ENCODE measurements at regions not wholly inside any gene's neighbourhood (a gene's known extent, or its start where the extent isn't known, plus 50 kb on each side); places are given as distances from the start of the nearest gene placed in this dataset.
"Not testable (repeated sequence)": the region's sequence is repeated elsewhere in the genome, so short reads cannot be mapped to it uniquely, and the experiment has no call there.

DNA sequence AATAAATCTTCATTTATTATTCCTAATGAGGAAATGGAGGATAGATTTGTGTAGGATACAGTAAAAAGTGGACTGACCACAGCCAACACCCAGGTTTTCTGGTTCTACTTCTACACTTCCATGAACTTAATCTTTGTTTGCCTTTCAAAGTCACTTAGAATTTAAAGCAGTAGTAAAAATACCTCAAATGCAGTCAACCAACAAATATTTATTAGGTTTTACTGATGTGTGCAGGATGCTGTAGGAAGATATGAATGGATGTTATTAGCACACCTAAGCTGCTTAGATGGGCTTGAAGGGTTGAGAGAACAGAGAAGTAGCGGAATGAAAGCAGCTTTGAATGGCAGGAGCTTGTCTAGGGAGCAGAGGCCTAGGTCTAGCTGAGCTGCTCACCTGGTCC, 201.1 kb downstream of the PALM2AKAP2 start:
- DNase-seq = no peak

DNA sequence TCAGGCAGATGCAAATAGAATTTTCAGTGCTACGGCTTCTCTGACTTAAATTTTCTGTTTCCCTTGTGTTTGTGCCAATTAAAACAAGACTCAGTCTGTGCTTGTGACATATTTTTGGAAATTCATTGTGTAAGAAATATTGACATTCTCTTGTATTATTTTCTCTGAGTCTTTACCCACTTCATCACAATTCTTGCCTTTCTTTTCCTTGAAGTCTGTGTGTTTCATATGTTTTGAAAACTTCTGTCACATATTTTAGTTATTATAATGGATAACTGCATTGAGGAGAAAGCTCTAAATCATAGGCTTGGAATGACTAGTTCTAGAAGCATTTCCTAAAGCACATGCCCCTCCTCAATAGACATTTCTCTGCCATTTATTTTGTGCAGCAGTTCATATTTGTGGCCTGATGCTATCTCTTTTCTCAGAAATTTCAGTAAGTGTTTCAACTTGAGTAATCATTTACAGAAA, 206.6 kb downstream of the PALM2AKAP2 start:
- DNase-seq = no peak

DNA sequence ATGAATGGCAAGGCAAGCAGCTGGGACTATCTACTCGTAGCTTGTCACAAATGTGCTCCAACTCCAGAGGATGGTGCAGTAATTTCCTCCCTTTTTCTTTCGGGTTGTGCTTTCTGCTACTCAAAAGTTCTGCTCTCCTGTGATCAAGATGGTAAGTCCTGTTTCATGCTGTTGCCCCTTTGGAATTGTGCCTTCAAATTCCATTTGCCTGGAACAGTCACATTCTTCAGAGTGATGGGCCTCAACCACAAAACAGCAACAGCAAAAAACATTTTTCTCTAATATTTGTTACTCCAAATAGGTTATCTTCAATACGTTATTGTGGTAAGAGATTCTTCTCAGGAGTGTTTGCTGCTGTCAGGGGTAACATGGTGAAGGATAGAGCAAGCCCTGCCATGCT, 209.3 kb downstream of the PALM2AKAP2 start:
- DNase-seq = no peak

DNA sequence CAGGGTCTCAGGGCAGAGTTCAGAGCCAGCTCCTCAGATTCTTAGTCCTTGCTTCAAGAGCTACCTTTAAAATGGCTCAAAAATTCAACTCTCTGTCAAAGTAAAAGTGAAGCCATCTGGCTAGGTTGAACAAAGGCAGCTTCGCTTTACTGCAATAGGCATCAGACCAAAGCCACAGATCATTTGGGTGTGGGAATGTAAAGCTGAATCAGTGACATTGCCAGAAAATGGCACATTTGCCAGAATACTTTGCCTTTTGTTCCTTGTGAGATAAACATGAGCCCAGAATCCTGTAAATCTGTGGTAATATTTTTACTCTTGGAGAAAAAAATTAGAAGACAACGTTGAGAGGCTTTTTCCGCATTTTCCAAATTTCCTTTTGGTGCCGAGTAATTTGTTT, 210.5 kb downstream of the PALM2AKAP2 start:
- no peak for DNase-seq

DNA sequence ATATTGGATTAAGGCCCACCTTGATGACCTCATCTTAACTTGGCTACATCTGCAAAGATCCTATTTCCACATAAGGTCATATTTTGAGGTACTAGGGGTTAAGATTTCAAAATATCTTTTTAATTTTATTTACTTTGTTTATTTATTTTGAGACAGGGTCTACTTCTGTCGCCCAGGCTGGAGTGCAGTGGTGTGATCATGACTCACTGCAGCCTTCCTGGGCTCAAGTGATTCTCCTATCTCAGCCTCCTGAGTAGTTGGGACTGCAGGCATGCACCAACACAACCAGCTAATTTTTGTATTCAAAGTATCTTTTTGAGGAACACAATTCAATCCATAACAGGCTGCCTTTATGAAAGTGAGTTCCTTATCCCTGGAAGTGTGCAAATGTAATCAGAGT, 212.3 kb downstream of the PALM2AKAP2 start:
- no peak for DNase-seq

DNA sequence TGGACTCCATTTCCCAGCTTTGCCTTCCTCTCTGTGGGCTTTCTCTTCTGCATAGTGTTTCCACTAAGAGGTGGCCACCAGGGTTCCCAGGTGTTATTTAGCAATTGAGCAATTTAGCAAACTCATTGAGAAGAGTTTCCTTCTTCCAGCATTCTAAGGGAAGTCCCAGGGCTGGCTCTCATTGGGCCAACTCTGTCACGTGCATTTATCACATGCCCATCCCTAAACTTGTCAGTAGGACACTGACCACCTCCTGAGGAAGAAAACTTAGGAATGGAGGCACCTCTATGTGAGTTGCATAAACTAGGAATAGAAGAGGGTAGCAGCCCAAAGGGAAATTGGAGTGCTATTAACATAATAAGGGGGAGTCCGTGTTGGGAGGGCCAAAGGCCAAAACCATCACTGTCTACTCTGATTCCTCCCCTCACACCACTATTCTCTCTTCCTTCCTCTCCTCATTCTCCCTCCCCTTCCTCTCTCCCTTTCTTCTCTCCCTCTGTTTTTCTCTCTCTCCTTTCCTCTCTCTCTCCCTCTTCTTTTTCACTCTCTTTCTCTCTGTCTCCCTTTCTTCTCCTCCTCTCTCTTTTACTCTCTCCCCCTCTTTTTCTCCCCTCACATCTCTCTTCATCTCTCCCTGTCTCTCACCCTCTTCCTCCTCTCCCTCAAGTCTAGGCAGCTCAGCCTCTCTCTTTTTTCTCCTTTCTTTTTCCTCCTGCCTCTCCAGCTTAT, 213.4 kb downstream of the PALM2AKAP2 start:
- no peak for DNase-seq

DNA sequence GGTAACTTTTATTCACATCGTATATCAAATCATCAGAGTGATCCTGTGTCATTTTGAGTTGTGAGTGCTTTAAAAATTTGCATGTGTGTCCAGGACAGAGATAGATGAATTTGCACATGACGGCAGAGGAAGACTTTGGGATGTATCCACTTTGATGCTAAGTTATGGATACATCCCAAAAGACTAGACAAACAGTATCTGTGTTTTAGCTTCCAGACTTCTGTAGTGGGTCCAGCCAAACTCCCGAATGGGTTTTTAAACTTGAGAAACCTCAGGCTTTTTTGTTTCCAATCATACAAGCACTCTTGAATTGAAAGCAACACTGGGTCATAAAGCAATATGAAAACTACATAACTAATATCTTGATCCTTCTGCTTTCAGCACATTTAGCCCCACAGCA, 213.8 kb downstream of the C9orf152 start:
- no peak for DNase-seq

DNA sequence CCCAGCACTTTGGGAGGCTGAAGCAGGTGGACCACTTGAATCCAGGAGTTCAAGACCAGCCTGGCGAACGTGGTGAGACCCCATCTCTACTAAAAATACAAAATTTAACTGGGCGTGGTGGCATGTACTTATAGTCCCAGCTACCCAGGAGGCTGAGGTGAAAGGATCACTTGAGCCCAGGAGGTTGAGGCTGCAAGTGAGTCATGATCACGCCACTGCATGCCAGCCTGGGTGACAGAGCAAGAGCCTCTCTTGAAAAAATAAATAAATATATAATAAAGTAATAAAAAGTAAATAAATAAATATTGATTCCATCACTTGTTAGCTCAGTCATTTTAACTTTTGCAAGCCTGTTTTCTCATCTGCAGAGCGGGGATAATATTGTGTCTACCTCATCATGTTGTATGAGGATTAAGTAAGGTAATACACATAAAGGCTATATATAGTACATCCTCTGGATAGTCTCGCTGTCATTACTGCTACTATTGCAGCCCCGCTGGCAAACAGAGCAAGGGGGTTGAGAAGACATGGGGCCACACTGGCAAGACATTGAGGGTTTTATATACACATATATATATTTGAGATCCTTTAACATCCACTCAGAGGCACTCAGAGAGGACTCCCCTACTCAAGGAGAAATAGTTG, 210.9 kb downstream of the C9orf152 start:
- DNase-seq = no peak

DNA sequence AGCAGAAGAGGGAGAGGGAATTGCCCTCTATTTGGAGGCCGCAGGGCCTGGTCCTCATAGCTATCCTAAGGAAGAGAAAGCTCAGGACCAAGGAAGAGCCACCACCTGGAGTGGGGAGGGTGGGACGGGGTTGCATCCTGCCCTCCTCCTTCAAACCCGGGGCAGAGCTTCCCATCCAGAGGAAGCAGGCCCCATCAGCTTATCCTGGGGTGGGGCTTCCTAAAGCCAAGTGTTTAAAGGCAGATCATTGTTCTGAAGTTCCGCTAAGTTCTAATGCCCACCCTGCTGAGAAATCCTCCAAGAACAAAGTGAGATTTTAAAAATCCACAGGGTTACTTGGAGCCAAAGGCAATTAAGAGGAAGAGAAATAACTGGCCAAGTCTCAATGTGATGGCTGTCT, 210.3 kb downstream of the C9orf152 start:
- DNase-seq = no peak

DNA sequence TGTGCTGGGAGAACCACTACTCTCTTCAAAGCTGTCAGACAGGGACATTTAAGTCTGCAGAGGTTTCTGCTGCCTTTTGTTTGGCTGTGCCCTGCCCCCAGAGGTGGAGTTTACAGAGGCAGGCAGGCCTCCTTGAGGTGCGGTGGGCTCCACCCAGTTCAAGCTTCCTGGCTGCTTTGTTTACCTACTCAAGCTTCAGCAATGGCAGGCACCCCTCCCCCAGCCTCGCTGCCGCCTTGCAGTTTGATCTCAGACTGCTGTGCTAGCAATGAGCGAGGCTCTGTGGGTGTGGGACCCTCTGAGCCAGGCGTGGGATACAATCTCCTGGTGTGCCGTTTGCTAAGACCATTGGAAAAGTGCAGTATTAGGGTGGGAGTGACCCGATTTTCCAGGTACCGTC, 202.4 kb downstream of the C9orf152 start:
- not testable (repeated sequence) for DNase-seq

DNA sequence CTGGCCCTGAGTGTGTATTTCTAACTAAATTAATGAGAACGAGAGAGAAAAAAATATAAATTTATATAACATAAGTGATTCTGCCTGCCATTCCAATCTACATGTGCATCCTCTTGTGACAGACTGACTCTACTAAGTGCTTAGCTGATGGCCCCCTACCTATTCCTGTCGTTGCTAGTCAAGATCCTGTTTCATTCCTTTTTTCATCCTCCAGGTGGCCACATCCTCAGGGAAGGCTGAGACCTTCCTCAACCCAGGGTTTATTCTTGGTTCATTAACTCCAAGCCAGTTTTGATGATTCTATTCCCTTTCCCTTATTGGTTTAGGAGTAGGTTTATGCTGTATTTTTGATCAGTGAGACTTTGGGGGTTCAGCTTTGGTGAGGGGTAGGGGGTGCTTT, 201.3 kb downstream of the C9orf152 start:
- DNase-seq = no peak

DNA sequence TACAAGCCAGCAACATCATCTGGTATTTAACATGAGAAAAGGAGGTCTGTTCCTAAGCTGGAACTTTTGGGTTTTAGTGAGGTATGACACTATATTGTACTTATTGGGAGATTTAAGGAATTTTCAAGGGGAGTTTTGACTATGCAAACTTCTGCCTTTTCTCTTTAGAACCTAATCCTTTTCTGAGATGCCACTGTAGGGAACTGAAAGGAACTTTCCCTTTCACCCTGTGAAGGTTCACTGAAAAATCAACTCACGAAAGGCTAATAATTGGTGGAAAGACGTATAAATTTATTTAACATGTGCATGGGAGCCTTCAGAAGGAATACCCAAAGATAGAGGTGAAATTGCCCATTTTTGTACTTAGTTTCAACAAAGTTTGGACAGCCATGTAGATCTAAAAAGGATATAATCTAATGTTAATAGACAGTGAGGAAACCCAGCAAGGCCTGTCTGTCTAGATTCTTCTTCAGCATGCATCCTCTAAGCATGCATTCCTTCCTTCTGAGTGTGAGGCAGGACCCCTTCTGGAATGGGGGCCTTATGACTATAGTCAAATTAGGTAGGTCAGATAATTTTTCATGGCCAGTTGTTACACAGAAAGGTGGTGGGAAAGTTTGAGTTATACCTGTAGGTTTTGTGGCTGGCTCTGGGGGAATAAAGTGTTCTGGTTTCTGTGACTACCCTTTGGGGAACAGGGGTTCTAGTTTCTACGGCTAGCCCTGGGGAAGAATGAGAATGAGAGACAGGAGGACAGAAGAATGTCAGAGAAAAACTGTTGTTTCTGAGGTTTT, 200.3 kb downstream of the C9orf152 start:
- DNase-seq = peak in 2 of 3 donors; percentile 19 to 59

DNA sequence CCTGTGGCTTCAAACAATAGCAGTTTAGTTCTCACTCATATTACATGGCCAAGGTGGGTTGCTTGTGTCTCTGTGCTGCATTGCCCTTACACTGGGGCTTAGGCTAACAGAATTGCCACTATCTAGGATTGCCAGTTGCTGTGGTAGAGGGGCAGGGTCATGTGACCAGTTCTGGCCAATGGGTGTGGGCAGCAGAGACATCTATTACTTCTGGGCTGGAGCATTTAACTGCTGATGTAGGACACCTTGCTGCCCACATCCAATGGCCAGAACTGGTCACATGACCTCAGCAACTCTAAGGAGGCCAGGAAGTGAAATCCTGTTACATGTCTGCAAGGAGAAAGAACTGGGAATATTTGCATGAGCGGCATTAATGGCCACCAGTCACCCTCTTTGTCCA, 199.3 kb downstream of the C9orf152 start:
- DNase-seq = no peak

DNA sequence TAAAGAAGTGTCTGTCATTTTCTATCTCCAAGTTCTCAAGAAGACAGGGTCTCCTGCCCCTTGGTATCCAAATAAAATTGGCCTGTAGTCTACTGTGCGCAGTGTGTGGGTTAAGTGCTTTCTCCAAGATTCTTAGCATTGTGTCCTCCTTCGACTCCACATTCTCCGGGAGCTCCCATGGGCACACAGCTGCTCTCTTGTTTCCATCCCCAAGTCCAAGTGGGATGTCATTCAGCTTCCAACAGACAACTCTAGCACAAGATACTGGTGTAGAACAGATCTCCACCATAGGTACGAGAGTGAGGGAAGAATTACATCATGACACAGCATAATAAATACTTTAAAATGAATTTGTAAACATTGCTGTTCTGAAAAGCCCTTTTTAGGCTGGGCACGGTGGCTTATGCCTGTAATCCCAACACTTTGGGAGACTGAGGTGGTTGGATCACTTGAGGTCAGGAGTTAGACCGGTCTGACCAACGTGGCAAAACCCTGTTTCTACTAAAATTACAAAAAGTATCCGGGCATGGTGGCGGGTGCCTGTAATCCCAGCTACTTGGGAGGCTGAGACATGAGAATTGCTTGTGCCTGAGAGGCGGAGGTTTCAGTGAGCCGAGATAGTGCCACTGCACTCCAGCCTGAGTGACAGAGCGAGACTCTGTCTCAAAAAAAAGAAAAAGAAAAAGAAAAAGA, 196.2 kb downstream of the C9orf152 start:
- DNase-seq = no peak

DNA sequence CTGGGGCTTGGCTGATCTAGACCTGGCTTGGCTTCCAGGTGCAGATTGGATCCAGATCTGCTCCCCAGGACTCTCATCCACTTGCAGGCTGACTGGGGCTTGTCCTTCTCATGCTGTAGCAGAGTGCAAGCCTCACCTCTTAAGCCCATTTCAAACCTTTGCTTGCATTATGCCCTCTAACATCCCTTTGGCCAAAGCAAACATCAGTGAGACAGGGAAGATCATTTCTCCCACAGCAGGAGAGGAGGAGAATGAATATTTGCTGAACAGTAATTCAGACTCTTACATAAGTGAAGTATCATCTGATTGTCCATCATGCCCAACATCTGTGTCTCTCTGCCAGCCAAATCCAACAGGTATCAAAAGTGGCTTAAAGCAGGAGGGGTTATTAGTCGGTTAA, 194.9 kb downstream of the C9orf152 start:
- no peak for DNase-seq

DNA sequence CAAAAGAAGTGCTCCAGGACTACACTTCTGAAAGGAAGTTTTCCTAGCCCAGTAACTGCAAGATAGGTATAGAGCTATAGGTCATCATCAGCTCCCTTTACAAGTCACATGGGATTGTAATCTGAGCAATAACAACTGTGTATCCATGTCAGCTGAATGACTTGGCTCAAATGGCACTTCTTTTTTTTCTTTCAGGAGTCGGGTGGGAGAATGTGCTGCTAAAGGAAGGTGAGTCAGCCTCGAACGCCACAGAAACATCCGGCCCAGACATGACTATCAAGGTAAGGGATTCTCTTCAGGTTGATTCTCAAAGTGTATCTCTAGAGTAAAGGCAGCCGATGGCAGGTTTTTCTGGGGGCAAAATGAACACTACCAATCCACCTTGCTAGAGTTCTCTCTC, 192.2 kb downstream of the C9orf152 start:
- peak in 1 of 3 donors; percentile 35 for DNase-seq

DNA sequence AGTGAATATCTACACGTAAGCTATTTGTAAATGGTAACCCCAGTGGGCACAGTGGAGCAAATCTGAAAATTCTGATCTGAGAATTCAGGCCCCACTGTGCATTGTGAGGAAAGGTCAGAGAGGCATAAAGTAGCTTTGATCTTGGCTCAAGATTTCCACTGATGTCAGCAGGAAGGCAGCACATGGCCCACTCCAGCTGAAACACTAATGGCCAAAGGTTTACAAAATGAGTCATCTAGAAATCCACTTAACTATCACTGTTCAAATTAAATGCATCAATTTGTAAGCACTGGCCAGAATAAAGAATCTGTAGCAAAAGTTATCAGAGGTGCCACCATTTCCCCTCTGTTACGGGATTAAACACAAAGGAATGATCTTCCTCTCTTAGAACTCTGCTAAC, 191.6 kb downstream of the C9orf152 start:
- no peak for DNase-seq

DNA sequence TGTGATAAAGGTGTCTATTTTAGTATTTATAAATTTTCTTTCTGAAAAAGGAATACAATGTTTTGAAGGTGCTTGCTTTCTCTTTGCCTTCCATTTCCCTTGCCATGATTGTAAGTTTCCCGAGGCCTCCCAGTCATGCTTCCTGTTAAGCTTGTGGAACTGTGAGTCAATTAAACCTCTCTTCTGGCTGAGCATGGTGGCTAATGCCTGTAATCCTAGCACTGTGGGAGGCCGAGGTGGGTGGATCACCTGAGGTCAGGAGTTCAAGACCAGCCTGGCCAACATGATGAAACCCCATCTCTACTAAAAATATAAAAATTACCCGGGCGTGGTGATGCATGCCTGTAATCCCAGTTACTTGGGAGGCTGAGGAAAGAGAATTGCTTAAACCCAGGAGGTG, 187.7 kb downstream of the C9orf152 start:
- DNase-seq = peak; percentile 55 to 71 (median 57)

DNA sequence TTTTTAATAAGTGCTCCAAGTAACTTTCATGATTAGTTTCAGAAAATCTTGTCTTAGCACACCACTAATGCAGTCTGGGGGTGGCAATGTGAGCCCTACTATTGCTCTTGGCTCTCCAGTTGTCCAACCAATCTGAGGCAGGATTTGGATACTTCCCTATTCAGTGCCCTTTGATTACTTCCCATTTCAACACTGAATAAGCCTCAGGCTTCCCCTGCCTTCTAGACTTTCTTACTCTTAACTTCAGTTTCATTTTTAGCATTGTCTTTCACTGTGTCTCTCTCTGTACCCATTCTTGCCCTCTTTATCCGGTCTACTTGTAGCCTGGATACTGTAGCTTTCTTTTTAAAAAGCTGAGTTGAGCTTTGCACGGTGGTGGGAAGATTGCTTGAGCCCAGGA, 186.1 kb downstream of the C9orf152 start:
- peak; percentile 82 to 95 (median 91) for DNase-seq

DNA sequence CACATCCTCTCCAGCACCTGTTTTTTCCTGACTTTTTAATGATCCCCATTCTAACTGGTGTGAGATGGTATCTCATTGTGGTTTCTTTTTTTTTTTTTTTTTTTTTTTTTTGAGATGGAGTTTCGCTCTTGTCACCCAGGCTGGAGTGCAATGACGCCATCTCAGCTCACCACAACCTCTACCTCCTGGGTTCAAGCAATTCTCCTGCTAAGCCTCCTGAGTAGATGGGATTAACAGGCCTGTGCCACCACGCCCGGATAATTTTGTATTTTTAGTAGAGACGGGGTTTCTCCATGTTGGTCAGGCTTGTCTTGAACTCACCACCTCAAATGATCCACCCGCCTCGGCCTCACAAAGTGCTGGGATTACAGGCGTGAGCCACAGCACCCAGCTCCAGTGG, 184.7 kb downstream of the C9orf152 start:
- peak in 1 of 3 donors; percentile 5 for DNase-seq

DNA sequence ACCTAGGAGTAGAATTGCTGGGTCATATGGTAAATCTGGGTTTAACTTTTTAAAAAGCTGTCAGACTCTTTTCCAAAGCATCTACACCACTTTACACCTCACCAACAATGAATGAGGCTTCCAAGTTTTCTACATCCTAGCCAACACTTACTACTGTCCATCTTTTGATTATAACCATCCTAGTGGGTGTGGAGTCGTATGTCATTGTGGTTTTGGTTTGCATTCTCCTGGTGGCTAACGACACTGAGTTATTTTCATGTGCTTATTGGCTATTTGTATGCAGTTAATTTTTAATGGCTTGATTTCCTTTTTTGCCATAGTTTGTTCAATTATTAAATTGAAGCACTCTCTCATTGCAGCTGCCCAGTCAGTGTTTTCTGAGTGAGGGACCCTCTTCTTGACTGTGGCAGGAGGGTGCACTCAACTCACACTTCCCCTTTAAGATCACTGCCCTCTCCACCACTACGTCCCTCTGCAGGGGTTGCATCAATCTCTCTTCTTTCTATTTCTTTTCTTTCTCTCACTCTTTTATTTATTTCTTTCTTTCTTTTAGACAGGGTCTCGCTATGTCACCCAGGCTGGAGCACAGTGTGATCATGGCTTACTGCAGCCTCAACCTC, 182.3 kb downstream of the C9orf152 start:
- DNase-seq = no peak

DNA sequence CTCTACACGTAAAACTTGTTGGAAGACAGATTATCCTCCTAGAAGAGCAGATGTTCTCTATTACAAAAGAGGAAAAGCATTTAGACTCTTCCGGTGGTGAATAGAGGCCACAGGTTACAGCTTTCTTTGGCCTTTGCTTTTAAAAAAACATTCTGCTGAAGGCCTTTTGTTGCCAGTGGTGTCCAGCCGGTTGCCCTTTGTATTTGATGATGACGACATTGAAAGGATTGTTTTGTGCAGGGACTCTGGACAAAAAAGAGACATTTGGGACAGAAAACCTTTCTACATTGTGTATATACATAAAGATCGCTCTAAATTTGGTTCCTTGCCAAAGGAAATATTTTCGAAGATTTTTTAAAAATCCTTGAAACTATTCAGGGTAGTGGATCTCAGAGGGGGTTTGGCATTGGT, 180.3 kb downstream of the C9orf152 start:
- DNase-seq = peak in 2 of 3 donors; percentile 26 to 46

DNA sequence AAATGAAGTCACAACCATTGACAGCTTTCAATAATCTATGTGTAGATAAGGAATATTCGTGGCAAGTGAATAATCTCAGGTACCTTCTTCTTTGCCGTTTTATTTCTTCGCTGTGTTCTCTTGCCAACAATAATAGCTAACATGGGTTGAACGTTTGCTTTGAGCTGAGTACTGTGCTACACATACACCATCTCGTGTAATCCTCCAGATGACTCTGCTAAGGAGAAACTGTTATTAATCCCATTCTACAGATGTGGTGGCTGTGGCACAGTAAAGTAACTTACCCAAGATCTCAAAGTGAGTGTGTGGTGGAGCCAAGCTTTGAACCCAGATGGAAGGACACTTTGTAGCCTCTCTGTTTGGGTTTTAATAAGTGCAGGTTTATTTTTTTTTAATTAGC, 179.7 kb downstream of the C9orf152 start:
- DNase-seq = no peak

Measured in suppressor macrophage treated with lipopolysaccharide for 1 hour (primary cell).